ENCODE measurements at regions not wholly inside any gene's neighbourhood (a gene's known extent, or its start where the extent isn't known, plus 50 kb on each side); places are given as distances from the start of the nearest gene placed in this dataset.

GRCh38 chr6:104109806-104110205, 749.9 kb downstream of the HACE1 start (continued):
- TF ChIP-seq KDM1A (IDR thresholded peaks at IDR 0.05; ENCODE audit: borderline replicate concordance, low read length): no peak

GRCh38 chr6:104108634-104109033, 751.1 kb downstream of the HACE1 start:
- CTCF ChIA-PET (ENCODE audit: partially characterized antibody): interaction anchor here (0.6 kb wide), 1 partner anchor 117 kb away, joined by 3 read pairs; no protein-coding TSS in a partner anchor
- H2AFZ ChIP-seq (ENCODE audit: low read length): no peak overlapping the region
- no peak overlapping the region for H3K4ac ChIP-seq (replicated peaks; ENCODE audit: insufficient read length, low read depth, low read length)
- no peak overlapping the region for H3K9ac ChIP-seq (replicated peaks in 1 of 4; ENCODE audit: extremely low read depth in 1 of 4, low read depth in 3 of 4, low read length in 3 of 4)
- no peak overlapping the region for H3K56ac ChIP-seq (replicated peaks; ENCODE audit: insufficient read length, low read depth, low read length)
- no peaks in the 10 kb centered on the region for H3K36me3 ChIP-seq (ENCODE audit: control insufficient read depth in 2 of 4, insufficient read depth in 4 of 4, low read length in 3 of 4)
- H2BK15ac ChIP-seq (ENCODE audit: low read length): no peak overlapping the region
- FAIRE-seq: no peak
- H3K9me3 ChIP-seq (ENCODE audit: insufficient read depth in 2 of 2, low read depth in 1 of 2, low read length in 1 of 2): no peaks in the 10 kb centered on the region
- H3K79me1 ChIP-seq (ENCODE audit: low read depth, low read length): no peaks in the 10 kb centered on the region
- POLR2A ChIA-PET (ENCODE audit: partially characterized antibody): no interaction called here
- no peaks in the 10 kb centered on the region for H3K79me2 ChIP-seq (ENCODE audit: control insufficient read depth in 1 of 2, insufficient read depth in 2 of 2, low read length in 2 of 2)
- no peaks in the 10 kb centered on the region for H4K20me1 ChIP-seq (replicated peaks in 1 of 2; ENCODE audit: control insufficient read depth in 1 of 2, insufficient read depth in 2 of 2, low read length in 2 of 2)
- no peak overlapping the region for H2BK5ac ChIP-seq (ENCODE audit: low read depth, low read length)
- no peak overlapping the region for H4K91ac ChIP-seq (replicated peaks; ENCODE audit: insufficient read length, low read length)
- no peak overlapping the region for H4K5ac ChIP-seq (ENCODE audit: insufficient read length, low read depth, low read length)
- H3K14ac ChIP-seq (ENCODE audit: insufficient read length): no peak overlapping the region
- H3K18ac ChIP-seq (ENCODE audit: extremely low read depth, low read length): no peak overlapping the region
- no peak for DNase-seq (ENCODE audit: low read depth in 1 of 2, low spot score in 2 of 2)
- no peaks in the 10 kb centered on the region for H3K4me1 ChIP-seq (replicated peaks in 1 of 4; ENCODE audit: control insufficient read depth in 3 of 4, insufficient read depth in 4 of 4, low read length in 3 of 4)
- H3K4me2 ChIP-seq (ENCODE audit: insufficient read depth in 1 of 2, low read depth in 2 of 2, low read length in 2 of 2): no peak overlapping the region
- H3K27me3 ChIP-seq (replicated peaks in 1 of 4; ENCODE audit: control insufficient read depth in 3 of 4, extremely low read depth in 1 of 4, insufficient read depth in 3 of 4, low read length in 3 of 4): no peaks in the 10 kb centered on the region
- no peak overlapping the region for H3K23ac ChIP-seq (ENCODE audit: insufficient read length)
- H2BK120ac ChIP-seq (replicated peaks; ENCODE audit: low read depth, low read length): no peak overlapping the region
- no peak overlapping the region for H2BK12ac ChIP-seq (ENCODE audit: low read depth, low read length)
- H3K23me2 ChIP-seq (ENCODE audit: low read depth, low read length): no peaks in the 10 kb centered on the region
- H3K27ac ChIP-seq (ENCODE audit: low read depth, low read length): no peak overlapping the region
- H2BK20ac ChIP-seq (ENCODE audit: low read length): no peak overlapping the region
- H2AK5ac ChIP-seq (ENCODE audit: low read depth, low read length): no peak overlapping the region
- H4K8ac ChIP-seq (ENCODE audit: extremely low read depth, insufficient read depth, low read length): no peak overlapping the region
- no peak overlapping the region for H3K4me3 ChIP-seq (ENCODE audit: extremely low read depth in 1 of 4, insufficient read depth in 2 of 4, low read depth in 3 of 4, low read length in 4 of 4)
- TF ChIP-seq RBBP5 (IDR thresholded peaks at IDR 0.05; ENCODE audit: borderline replicate concordance, low read depth, low read length): no peak
- TF ChIP-seq MAX (IDR thresholded peaks at IDR 0.05): no peak
- no peak for TF ChIP-seq TBP (IDR thresholded peaks at IDR 0.05; ENCODE audit: low read depth, low read length)
- no peak for TF ChIP-seq RAD21 (IDR thresholded peaks at IDR 0.05 in 1 of 2, conservative IDR thresholded peaks at IDR 0.05 in 1 of 2; ENCODE audit: low read depth in 2 of 2, low read length in 2 of 2)
- no peak for TF ChIP-seq ASH2L (IDR thresholded peaks at IDR 0.05; ENCODE audit: low read length)
- TF ChIP-seq JUN (IDR thresholded peaks at IDR 0.05; ENCODE audit: low read depth, low read length): no peak
- no peak for TF ChIP-seq GABPA (IDR thresholded peaks at IDR 0.05; ENCODE audit: borderline replicate concordance, insufficient read depth, low read length)
- TF ChIP-seq CHD1 (IDR thresholded peaks at IDR 0.05; ENCODE audit: low read depth, low read length): no peak
- TF ChIP-seq FOSL1 (IDR thresholded peaks at IDR 0.05; ENCODE audit: insufficient read depth, low read depth, low read length): no peak
- TF ChIP-seq CTCF (IDR thresholded peaks at IDR 0.05; ENCODE audit: control extremely low read depth in 1 of 3, insufficient read depth in 1 of 3, low read depth in 1 of 3, low read length in 3 of 3): no peak

Data from H1 (cell line).